ENCODE measurements at regions not wholly inside any gene's neighbourhood (a gene's known extent, or its start where the extent isn't known, plus 50 kb on each side); places are given as distances from the start of the nearest gene placed in this dataset.

- TF ChIP-seq KDM1A (IDR thresholded peaks at IDR 0.05; ENCODE audit: borderline replicate concordance, low read length) (no peak), BRCA1 (IDR thresholded peaks at IDR 0.05; ENCODE audit: low read depth, low read length) (no peak), RBBP5 (IDR thresholded peaks at IDR 0.05; ENCODE audit: borderline replicate concordance, low read depth, low read length) (no peak), RAD21 (IDR thresholded peaks at IDR 0.05 in 1 of 2, conservative IDR thresholded peaks at IDR 0.05 in 1 of 2; ENCODE audit: low read depth in 2 of 2, low read length in 2 of 2) (no peak), BACH1 (IDR thresholded peaks at IDR 0.05; ENCODE audit: low read length) (no peak), CHD1 (IDR thresholded peaks at IDR 0.05; ENCODE audit: low read depth, low read length) (no peak), SP1 (IDR thresholded peaks at IDR 0.05; ENCODE audit: low read depth, low read length) (no peak)
- Histone ChIP-seq H2AFZ (ENCODE audit: low read length) (no peak overlapping the region), H3K27ac (ENCODE audit: low read depth, low read length) (no peak overlapping the region), H3K4ac (replicated peaks; ENCODE audit: insufficient read length, low read depth, low read length) (no peak overlapping the region), H3K4me2 (ENCODE audit: insufficient read depth in 1 of 2, low read depth in 2 of 2, low read length in 2 of 2) (no peak overlapping the region), H4K5ac (ENCODE audit: insufficient read length, low read depth, low read length) (no peak overlapping the region), H4K20me1 (replicated peaks in 1 of 2; ENCODE audit: control insufficient read depth in 1 of 2, insufficient read depth in 2 of 2, low read length in 2 of 2) (peaks cover 0 to 2% of the 10 kb centered on the region in 2 experiments), H2BK20ac (ENCODE audit: low read length) (no peak overlapping the region), H3K79me1 (ENCODE audit: low read depth, low read length) (no peaks in the 10 kb centered on the region), H3K27me3 (replicated peaks in 1 of 4; ENCODE audit: control insufficient read depth in 3 of 4, extremely low read depth in 1 of 4, insufficient read depth in 3 of 4, low read length in 3 of 4) (peaks cover 3 to 19% (median 9%) of the 10 kb centered on the region in 4 experiments), H3K18ac (ENCODE audit: extremely low read depth, low read length) (no peak overlapping the region), H2AK5ac (ENCODE audit: low read depth, low read length) (no peak overlapping the region), H3K79me2 (ENCODE audit: control insufficient read depth in 1 of 2, insufficient read depth in 2 of 2, low read length in 2 of 2) (no peaks in the 10 kb centered on the region), H2BK15ac (ENCODE audit: low read length) (no peak overlapping the region), H3K23ac (ENCODE audit: insufficient read length) (no peak overlapping the region), H3K4me3 (ENCODE audit: extremely low read depth in 1 of 4, insufficient read depth in 2 of 4, low read depth in 3 of 4, low read length in 4 of 4) (no peak overlapping the region), H3K9ac (replicated peaks in 1 of 4; ENCODE audit: extremely low read depth in 1 of 4, low read depth in 3 of 4, low read length in 3 of 4) (no peak overlapping the region), H3K56ac (replicated peaks; ENCODE audit: insufficient read length, low read depth, low read length) (no peak overlapping the region), H3K9me3 (ENCODE audit: insufficient read depth in 2 of 2, low read depth in 1 of 2, low read length in 1 of 2) (no peaks in the 10 kb centered on the region), H3K4me1 (replicated peaks in 1 of 4; ENCODE audit: control insufficient read depth in 3 of 4, insufficient read depth in 4 of 4, low read length in 3 of 4) (peaks cover 0 to 7% (median 3%) of the 10 kb centered on the region in 4 experiments; a peak in 2 of 7 replicates), H4K91ac (replicated peaks; ENCODE audit: insufficient read length, low read length) (no peak overlapping the region), H3K14ac (ENCODE audit: insufficient read length) (no peak overlapping the region), H3K23me2 (ENCODE audit: low read depth, low read length) (0 out of 2 replicates have a peak, but pooled peaks cover 2% of the 10 kb centered on the region), H2BK12ac (ENCODE audit: low read depth, low read length) (no peak overlapping the region), H2BK120ac (replicated peaks; ENCODE audit: low read depth, low read length) (no peak overlapping the region), H2BK5ac (ENCODE audit: low read depth, low read length) (no peak overlapping the region), H4K8ac (ENCODE audit: extremely low read depth, insufficient read depth, low read length) (no peak overlapping the region), H3K36me3 (ENCODE audit: control insufficient read depth in 2 of 4, insufficient read depth in 4 of 4, low read length in 3 of 4) (no peaks in the 10 kb centered on the region; a peak in 1 of 8 replicates)
- POLR2A ChIA-PET (ENCODE audit: partially characterized antibody): no interaction called here
- 100% methylated on average over 3 of the region's 3 CpGs; no CpG with 5 or more reads in 1 of the 2 experiments for WGBS, 2 experiments (ENCODE audit: extremely low coverage in 1 of 2, insufficient coverage in 1 of 2, insufficient read length in 1 of 2, insufficient replicate concordance in 2 of 2, low coverage in 1 of 2, low lambda C conversion rate in 2 of 2, missing lambda C conversion rate in 1 of 2)
- CTCF ChIA-PET (ENCODE audit: partially characterized antibody): interaction anchor here (1.0 kb wide), 1 partner anchor 10 kb away, joined by 3 read pairs; no protein-coding TSS in a partner anchor
- no peak for FAIRE-seq
- no peak for DNase-seq (ENCODE audit: low read depth in 1 of 2, low spot score in 2 of 2)
These were observed 370.6 kb downstream of the SIPA1L2 start for GRCh38 chr1:232259333-232259732.

Data from H1 (cell line).